ENCODE measurements at regions not wholly inside any gene's neighbourhood (a gene's known extent, or its start where the extent isn't known, plus 50 kb on each side); places are given as distances from the start of the nearest gene placed in this dataset.
A peak's percentile ranks its signal among the peaks of the same experiment; 100 is the strongest.
"Not testable (repeated sequence)": the region's sequence is repeated elsewhere in the genome, so short reads cannot be mapped to it uniquely, and the experiment has no call there.

DNA sequence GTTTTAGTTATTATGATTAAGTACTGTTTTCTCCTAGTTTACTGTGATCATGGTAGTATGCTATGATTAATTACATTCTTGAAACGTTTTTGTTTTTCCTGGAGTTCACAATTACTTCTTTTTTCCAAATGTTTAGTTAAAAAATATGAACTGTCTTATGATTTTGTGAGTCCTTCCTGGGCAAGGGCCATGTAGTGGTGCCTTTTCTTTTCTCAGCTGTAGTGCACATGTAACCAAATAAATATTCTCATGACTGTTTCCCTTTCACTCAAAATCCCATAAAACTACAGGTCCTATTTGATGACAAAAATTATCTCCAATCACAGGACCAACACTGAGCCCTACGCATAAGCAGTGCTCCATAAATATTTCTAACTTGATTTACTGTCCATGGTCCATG lies 118.9 kb upstream of the EGR2 start:
- H3K27ac ChIP-seq (replicated peaks), result no peak overlapping the region
- no peaks in the 10 kb centered on the region for H3K4me1 ChIP-seq
- no peaks in the 10 kb centered on the region for H3K36me3 ChIP-seq
- peaks cover 17% of the 10 kb centered on the region for H3K27me3 ChIP-seq (ENCODE audit: low read depth)
- DNase-seq, result no peak
- intact Hi-C loops (cut with micrococcal nuclease), result no loop called here
- no peaks in the 10 kb centered on the region for H3K9me3 ChIP-seq (replicated peaks)
- H3K4me3 ChIP-seq, result no peak overlapping the region
- TF ChIP-seq, protein P1, sequence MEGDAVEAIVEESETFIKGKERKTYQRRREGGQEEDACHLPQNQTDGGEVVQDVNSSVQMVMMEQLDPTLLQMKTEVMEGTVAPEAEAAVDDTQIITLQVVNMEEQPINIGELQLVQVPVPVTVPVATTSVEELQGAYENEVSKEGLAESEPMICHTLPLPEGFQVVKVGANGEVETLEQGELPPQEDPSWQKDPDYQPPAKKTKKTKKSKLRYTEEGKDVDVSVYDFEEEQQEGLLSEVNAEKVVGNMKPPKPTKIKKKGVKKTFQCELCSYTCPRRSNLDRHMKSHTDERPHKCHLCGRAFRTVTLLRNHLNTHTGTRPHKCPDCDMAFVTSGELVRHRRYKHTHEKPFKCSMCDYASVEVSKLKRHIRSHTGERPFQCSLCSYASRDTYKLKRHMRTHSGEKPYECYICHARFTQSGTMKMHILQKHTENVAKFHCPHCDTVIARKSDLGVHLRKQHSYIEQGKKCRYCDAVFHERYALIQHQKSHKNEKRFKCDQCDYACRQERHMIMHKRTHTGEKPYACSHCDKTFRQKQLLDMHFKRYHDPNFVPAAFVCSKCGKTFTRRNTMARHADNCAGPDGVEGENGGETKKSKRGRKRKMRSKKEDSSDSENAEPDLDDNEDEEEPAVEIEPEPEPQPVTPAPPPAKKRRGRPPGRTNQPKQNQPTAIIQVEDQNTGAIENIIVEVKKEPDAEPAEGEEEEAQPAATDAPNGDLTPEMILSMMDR (IDR thresholded peaks at IDR 0.05; ENCODE audit: borderline replicate concordance), result no peak

DNA sequence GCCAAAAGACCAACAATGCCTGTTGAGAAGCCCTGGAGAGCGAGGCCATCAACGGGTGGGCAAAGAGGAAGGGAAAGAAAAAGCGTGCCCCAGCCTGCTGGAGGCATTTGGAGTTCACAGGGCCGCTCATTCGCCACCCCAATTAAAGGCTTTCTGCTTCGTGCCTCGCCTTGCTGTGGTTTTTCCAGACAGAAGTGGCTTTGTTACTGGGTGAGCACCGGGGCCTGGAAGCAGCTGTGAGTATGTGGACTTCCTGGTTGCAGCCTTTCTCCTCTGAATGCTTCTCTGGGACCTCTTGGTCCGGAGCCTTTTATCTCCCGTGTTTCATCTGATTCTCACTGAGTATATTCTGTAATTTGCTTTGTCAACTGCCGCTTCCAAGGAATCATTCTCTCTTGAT lies 118.1 kb upstream of the EGR2 start:
- no peak for DNase-seq
- no peaks in the 10 kb centered on the region for H3K4me1 ChIP-seq
- H3K27me3 ChIP-seq (ENCODE audit: low read depth), result peaks cover 17% of the 10 kb centered on the region
- TF ChIP-seq, protein P1 (IDR thresholded peaks at IDR 0.05; ENCODE audit: borderline replicate concordance), result no peak
- no peaks in the 10 kb centered on the region for H3K36me3 ChIP-seq
- H3K9me3 ChIP-seq (replicated peaks), result no peaks in the 10 kb centered on the region
- no peak overlapping the region for H3K4me3 ChIP-seq
- intact Hi-C loops (cut with micrococcal nuclease), result no loop called here
- peak overlapping the region; percentile 33 for H3K27ac ChIP-seq (replicated peaks)

DNA sequence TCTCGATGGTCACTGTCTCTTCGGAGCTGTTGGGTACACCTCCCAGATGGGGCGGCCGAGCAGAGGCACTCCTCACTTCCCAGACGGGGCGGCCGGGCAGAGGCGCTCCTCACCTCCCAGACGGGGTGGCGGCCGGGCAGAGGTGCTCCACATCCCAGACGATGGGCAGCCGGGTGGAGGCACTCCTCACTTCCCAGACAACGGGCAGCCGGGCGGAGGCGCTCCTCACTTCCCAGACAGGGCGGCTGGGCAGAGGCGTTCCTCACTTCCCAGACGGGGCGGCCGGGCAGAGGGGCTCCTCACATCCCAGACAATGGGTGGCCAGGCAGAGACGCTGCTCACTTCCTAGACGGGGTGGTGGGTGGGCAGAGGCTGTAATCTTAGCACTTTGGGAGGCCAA lies 112.6 kb upstream of the EGR2 start:
- H3K4me3 ChIP-seq; H3K27ac ChIP-seq (replicated peaks); intact Hi-C loops (cut with micrococcal nuclease); H3K4me1 ChIP-seq; H3K9me3 ChIP-seq (replicated peaks); DNase-seq; H3K36me3 ChIP-seq: not testable (repeated sequence)
- peaks cover 18% of the 10 kb centered on the region for H3K27me3 ChIP-seq (ENCODE audit: low read depth)

DNA sequence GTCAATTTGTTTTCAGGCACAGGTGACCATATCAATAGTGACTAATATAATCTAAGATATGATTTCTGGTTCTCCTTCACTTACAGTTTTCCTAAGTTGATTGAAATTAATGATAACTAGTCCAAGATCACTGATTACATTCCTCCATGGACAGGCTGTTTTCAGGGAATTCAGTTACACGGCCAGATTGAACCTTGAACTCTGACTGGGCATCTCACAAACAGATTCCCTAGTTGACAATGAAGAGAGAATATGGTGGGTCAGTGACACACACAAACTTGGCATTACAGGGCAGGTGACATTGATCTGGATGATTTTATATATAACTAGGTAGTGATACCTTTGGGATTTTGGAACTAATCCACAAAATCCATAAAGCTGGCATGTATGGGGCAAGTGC lies 110.2 kb upstream of the EGR2 start:
- Histone ChIP-seq H3K27me3 (ENCODE audit: low read depth) (peaks cover 23% of the 10 kb centered on the region), H3K4me1 (no peaks in the 10 kb centered on the region), H3K9me3 (replicated peaks) (no peaks in the 10 kb centered on the region), H3K4me3 (no peak overlapping the region), H3K36me3 (no peaks in the 10 kb centered on the region), H3K27ac (replicated peaks) (no peak overlapping the region)
- intact Hi-C loops (cut with micrococcal nuclease), result no loop called here
- DNase-seq, result no peak
- TF ChIP-seq, protein P1 (IDR thresholded peaks at IDR 0.05; ENCODE audit: borderline replicate concordance), result no peak

DNA sequence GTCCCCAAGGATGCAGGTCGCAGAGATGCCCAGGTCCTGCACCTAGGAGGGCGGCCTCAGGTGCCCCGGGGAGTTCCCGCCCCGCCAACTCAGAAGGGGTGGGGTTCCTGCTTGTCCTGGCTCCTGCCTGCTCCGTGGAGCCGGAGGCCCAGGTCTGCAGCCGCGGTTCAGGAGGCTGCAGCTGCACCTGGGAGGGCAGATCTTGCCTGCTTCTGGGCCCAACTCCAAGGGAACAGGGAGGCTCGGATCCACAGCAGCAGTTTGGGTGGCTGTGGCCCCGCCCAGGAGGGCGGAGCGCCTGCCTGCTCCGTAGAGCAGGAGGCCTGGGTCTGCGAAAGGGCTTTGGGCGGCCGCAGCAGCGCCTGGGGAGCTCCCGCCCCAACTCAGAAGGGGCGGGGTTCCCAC lies 108.2 kb upstream of the EGR2 start:
- no peak for DNase-seq
- TF ChIP-seq, protein P1 (IDR thresholded peaks at IDR 0.05; ENCODE audit: borderline replicate concordance), result no peak
- no peak overlapping the region for H3K27ac ChIP-seq (replicated peaks)
- no peaks in the 10 kb centered on the region for H3K36me3 ChIP-seq
- H3K4me3 ChIP-seq, result no peak overlapping the region
- H3K4me1 ChIP-seq, result no peaks in the 10 kb centered on the region
- no peaks in the 10 kb centered on the region for H3K9me3 ChIP-seq (replicated peaks)
- intact Hi-C loops (cut with micrococcal nuclease), result no loop called here
- peaks cover 27% of the 10 kb centered on the region for H3K27me3 ChIP-seq (ENCODE audit: low read depth)

DNA sequence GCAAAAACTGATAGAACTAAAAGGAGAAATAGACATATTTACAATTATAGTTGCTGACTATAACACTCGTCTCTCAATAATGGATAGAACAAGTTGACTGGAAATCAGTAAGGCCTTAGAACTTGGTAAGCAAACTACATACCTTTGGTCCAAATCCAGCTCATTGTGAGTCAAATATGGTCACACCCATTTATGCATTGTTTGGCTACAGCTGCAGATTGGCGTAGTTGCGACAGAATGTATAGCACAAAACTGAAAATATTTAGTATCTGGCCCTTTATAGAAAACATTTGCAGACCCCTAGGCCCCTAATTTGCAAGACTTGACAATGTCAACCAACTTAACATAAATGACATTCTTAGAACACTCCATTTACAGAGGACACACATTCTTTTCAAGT lies 103.6 kb upstream of the EGR2 start:
- intact Hi-C loops (cut with micrococcal nuclease), result no loop called here
- no peak for DNase-seq

More for the DNA sequence above, 103.6 kb upstream of the EGR2 start:
- H3K4me1 ChIP-seq, result peaks cover 7% of the 10 kb centered on the region
- H3K27ac ChIP-seq (replicated peaks), result no peak overlapping the region
- no peaks in the 10 kb centered on the region for H3K9me3 ChIP-seq (replicated peaks)
- peaks cover 32% of the 10 kb centered on the region for H3K27me3 ChIP-seq (ENCODE audit: low read depth)
- H3K36me3 ChIP-seq, result no peaks in the 10 kb centered on the region
- H3K4me3 ChIP-seq, result no peak overlapping the region
- TF ChIP-seq, protein P1 (IDR thresholded peaks at IDR 0.05; ENCODE audit: borderline replicate concordance), result no peak

All from left ventricle myocardium inferior (tissue), 1 donor.